Erythroblast (primary cell): ENCODE measurements at regions not wholly inside any gene's neighbourhood (a gene's known extent, or its start where the extent isn't known, plus 50 kb on each side); places are given as distances from the start of the nearest gene placed in this dataset.
"Not testable (repeated sequence)": the region's sequence is repeated elsewhere in the genome, so short reads cannot be mapped to it uniquely, and the experiment has no call there.

Experiments
- DNase-seq, 2 experiments: peaks; one replicate each; lab custom pipeline; 2025; lab: John Stamatoyannopoulos, UW
- GATA1 ChIP-seq: IDR thresholded peaks from 2 replicates; pipeline ENCODE4 v1.6.1; 2011; ENCODE audit warnings: low read depth, mild to moderate bottlenecking, control low read depth, low read length, moderate library complexity
- POLR2A ChIP-seq: IDR thresholded peaks from 2 replicates; pipeline ENCODE4 v1.6.1; 2011; ENCODE audit warnings: mild to moderate bottlenecking, low read length

DNA sequence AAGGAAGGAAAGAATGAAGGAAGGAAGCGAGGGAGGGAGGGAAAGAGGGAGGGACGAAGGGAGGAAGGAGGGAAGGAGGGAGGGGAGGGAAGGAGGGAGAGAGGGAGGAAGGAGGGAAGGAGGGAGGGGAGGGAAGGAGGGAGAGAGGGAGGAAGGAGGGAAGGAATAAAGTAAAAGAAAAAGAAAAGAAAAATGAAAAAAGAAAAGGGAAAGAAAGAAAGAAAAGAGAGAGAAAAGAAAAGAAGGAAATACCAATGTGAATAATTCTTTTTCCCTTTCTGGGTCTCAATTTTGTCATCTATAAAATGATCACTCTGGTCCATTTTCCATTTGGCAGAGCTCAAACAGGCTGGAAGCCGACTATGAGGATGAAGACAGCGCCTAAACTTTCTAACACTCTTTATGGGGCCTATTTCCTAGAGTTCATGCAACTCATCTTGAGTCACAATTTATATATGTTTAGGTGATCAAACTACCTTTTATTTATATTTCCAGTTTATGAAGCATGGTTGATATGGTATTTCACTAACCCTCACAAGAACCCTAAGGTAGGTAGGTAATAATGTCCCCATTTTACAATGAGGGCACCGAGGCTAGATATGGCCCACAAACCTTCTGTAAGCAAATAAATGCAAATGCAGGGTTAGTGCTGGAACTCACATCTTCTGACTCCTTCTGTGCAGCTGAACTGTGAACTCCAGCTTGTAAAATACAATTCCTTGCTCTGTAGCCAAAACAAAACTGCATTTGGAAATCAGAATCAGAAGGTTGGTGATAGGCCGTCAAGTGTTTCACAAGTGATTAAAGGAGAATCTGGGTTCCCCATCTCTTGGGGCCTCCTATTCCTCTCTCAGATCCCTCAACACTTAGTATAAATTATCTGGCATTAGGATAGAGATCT is 434.3 kb downstream of the ETS1 start:
- DNase-seq = no peak
- no peak for TF ChIP-seq GATA1
- no peak for TF ChIP-seq POLR2A

- DNase-seq = no peak
- no peak for TF ChIP-seq GATA1
- TF ChIP-seq POLR2A = no peak
These were observed 435.6 kb downstream of the ETS1 start for GRCh38 chr11:128151780-128152179.

DNA sequence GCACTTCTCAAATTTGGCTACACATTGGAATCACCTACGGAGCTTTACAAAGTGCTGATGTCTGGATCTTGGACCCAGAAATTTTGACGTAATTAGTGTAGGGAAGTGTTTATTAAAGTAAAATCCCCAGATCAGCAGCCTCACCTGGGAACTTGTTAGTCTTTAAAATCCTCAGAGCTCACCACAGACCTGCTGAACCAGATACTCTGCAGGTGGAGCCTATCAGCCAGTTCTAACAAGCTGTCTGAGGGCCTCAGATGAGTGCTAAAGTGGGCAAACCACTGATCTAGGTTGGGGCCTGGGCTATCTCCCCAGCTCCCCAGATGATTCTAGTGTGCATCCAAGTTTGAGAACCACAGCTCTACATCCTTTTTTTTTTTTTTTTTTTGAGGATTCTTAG is 436.0 kb downstream of the ETS1 start:
- TF ChIP-seq GATA1 (no peak), POLR2A (no peak)
- DNase-seq = no peak

- TF ChIP-seq POLR2A = no peak
- TF ChIP-seq GATA1 = no peak
- DNase-seq = no peak
These were observed 439.1 kb downstream of the ETS1 start for GRCh38 chr11:128148208-128148607.

DNA sequence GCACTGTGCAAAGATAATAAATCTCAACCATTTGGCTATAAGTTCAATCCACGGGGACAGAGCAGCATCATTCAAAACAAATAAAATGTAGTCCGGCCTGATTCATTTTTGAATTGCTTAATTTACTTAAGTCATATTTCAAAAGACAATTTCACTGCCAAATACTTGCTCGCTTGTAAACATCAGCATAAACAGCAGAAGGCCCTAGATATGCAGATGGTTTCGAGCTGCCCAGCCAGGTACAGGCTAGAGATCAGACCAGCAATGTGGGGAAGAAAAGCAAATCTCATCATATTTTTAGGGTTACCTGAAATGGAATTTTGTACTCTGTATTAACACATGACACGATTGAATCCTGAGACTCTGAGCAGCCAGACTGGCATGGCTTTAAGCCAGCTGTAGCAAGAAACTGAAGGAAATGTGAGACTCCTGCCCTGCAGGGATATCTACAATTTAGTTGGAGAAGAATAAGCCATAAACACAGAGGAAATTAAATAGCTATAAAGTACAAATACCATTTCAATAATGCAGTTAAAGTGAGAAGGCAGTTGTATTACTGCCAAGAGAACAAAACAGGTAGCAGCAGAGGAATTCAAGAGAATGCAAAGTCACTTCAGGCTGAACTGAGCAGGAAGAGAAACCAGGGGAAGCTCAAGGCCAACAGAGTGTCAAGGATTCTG is 440.3 kb downstream of the ETS1 start:
- no peak for TF ChIP-seq GATA1
- no peak for TF ChIP-seq POLR2A
- no peak for DNase-seq

DNA sequence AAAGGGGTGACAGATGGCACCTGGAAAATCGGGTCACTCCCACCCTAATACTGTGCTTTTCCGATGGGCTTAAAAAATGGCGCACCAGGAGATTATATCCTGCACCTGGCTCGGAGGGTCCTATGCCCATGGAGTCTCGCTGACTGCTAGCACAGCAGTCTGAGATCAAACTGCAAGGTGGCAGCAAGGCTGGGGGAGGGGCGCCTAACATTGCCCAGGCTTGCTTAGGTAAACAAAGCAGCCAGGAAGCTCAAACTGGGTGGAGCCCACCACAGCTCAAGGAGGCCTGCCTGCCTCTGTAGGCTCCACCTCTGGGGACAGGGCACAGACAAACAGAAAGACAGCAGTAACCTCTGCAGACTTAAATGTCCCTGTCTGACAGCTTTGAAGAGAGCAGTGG is 447.1 kb downstream of the ETS1 start:
- not testable (repeated sequence) for DNase-seq

- TF ChIP-seq POLR2A (no peak), GATA1 (no peak)
- no peak for DNase-seq
These were observed 451.9 kb downstream of the ETS1 start for GRCh38 chr11:128135451-128135850.

DNA sequence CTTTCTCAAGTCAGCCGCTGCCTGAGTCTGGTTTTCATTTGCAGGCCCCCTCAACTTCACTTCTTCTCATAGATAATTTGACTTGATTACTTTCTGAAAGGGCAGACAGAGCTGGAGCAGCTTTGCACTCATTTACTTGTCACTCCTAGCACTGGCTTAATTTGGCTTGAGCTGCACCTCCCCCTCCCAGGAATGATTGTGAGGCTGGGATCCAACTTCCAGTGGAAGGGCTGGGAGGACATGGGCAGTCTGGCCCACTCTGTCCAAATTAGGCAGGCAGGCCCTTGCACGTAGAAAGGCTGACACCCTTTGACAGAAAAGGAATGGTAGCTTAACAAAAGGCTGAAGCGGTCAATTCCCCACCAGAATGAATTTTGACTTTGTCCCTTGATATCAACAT is 453.9 kb downstream of the ETS1 start:
- DNase-seq = no peak
- TF ChIP-seq GATA1 (no peak), POLR2A (no peak)

DNA sequence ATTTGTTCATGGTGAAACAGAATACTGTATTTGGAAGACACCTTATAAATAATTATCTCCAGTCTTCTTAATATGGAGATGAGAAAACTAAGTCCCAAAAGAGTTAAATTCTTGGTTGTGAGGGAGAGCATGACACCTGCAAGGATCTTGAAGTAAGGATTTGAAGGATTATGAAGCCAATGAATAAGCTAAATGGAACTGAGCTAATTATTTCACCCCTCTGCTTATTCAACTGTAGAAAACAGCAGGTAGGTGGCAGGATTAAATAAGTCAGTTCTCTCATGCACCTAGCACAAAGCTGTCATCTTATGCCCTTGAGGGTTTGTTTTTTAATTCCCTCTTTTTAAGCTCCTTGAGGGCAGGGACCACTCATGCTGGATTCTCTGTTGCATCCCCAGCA is 457.3 kb downstream of the ETS1 start:
- TF ChIP-seq POLR2A = no peak
- no peak for TF ChIP-seq GATA1
- no peak for DNase-seq

DNA sequence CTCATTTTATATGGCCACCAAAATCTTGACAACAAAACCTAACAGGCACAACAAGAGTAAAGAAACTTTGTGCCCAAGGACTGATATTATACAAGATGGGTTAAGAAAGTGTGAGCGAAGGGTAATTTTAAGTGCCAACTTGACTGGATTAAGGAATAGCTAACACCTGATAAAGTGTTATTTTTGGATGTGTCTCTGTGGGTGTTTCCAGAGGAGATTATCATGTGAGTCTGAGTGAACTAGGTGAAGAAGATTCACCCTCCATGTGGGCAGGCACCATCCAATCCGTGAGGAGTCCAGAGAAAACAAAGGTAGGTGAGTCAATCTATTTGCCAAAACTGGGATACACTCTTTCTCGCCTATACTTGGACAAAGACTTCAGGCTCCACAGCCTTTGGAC is 461.6 kb downstream of the ETS1 start:
- no peak for TF ChIP-seq GATA1
- no peak for TF ChIP-seq POLR2A

DNA sequence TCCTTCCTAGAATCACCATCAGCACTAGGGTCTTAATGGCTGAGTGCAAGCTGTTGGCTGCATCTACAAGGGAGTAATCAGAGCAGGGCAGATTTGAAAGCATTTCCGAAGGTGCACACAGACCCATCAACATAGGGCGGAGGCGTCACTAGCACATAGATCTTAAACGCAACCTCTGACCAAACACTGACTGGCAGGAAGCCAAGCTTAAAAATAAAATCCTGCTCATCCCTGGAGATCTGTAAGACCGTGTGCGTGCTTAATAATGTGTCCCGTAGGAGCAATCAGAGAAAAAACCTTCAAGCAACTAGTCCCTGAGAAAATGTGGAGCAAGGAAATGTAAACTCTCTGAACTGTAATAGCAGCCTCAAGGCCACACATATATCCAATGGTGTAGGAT is 470.5 kb downstream of the ETS1 start:
- TF ChIP-seq GATA1 (no peak), POLR2A (no peak)
- DNase-seq = no peak

More for the DNA sequence above, 461.6 kb downstream of the ETS1 start:
- no peak for DNase-seq

GRCh38 chr11:128116447-128116846 is 470.9 kb downstream of the ETS1 start:
- DNase-seq = no peak
- no peak for TF ChIP-seq POLR2A
- no peak for TF ChIP-seq GATA1

GRCh38 chr11:128105950-128106349 is 481.4 kb downstream of the ETS1 start:
- no peak for TF ChIP-seq POLR2A
- TF ChIP-seq GATA1 = no peak
- no peak for DNase-seq

DNA sequence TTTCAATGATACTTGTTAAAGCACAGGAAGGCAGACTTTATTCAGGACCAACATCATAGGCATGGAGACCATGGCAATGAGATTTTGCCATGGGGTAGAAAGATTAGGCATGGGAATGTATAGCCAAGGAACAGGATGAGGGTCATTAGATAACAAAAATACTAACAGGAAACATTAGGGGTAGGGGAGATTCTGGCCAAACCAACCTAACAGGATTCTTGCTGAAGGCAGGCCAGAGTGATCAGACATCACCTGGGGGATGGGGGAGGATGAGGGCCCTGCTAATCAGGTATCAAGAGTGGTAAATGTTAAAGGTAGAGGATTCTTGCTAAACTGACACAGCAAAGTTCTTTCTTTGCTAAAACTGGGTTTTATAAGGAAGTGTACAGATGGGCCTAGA is 481.8 kb downstream of the ETS1 start:
- no peak for DNase-seq
- TF ChIP-seq GATA1 (no peak), POLR2A (no peak)
